Spleen (tissue), 7 donors: ENCODE measurements at regions not wholly inside any gene's neighbourhood (a gene's known extent, or its start where the extent isn't known, plus 50 kb on each side); places are given as distances from the start of the nearest gene placed in this dataset.

Experiments used
- CTCF ChIP-seq, 11 experiments: fragments of 200-600 bp in 7 of 11; fragments of 450-650 bp in 4 of 11; sonication (generic) in 4 of 11; IDR thresholded peaks in 8 of 11; conservative IDR thresholded peaks in 3 of 11; 1 replicate in 7 of 11; 2 replicates in 4 of 11; pipeline versions ENCODE4 v1.4.0 to v1.8.0; 2016 to 2021; ENCODE audit warnings: antibody characterized with exemption in 11 of 11, inconsistent platforms in 4 of 11, mild to moderate bottlenecking in 1 of 11
- POLR2A ChIP-seq, 3 donors: fragments of 450-650 bp; IDR thresholded peaks; one replicate each; pipeline ENCODE4 v1.5.1; 2017; ENCODE audit warnings: antibody characterized with exemption in 3 of 3, mild to moderate bottlenecking in 1 of 3
- donor health status: DM: no; HTN: no; CAD: no; lungs with moderate emphysema.
- donor health status: DM: no; HTN: no; CAD: no.
- donor health status: DM: no; HTN: no; CAD: no.

- TF ChIP-seq CTCF (IDR thresholded peaks at IDR 0.05 in 8 of 11, conservative IDR thresholded peaks at IDR 0.05 in 3 of 11) (no peak), POLR2A (IDR thresholded peaks at IDR 0.05) (no peak)
Observed at GRCh38 chr6:105925706-105926105, 160.4 kb upstream of the PRDM1 start.
